HepG2 (cell line): ENCODE measurements at regions not wholly inside any gene's neighbourhood (a gene's known extent, or its start where the extent isn't known, plus 50 kb on each side); places are given as distances from the start of the nearest gene placed in this dataset.

Source experiments
- ATAC-seq: fragments of 200-7000 bp; cut with Tn5 transposase; 3 replicates; pipeline ENCODE4 v1.9.1; 2020; ENCODE audit warnings: mild to moderate bottlenecking, moderate library complexity
- BruUV-seq: library from RNA; stranded (reverse); fragments of 400-500 nt; replicated peaks from 2 replicates; lab custom pipeline; 2021; lab: Mats Ljungman, UMichigan
- CTCF ChIA-PET: fragments of 300-600 bp; formaldehyde crosslinking; extraction: SDS; loops from one replicate; lab custom pipeline; 2021; ENCODE audit warnings: low total read pairs, inconsistent platforms, low intra/inter-chr PET ratio; lab: Yijun Ruan, JAX
- POLR2A ChIA-PET: fragments of 350-600 bp; sonication (Branson Sonifier 250); formaldehyde crosslinking; loops from one replicate; lab custom pipeline; 2020; ENCODE audit warnings: antibody characterized with exemption, inconsistent platforms; lab: Yijun Ruan, JAX
- DNase-seq: peaks from one replicate; pipeline ENCODE4 v3.0.0-alpha.2; 2015; ENCODE audit warnings: low spot score
- FAIRE-seq: peaks from 3 replicates; lab custom pipeline; 2011; peaks lifted over from hg19 to GRCh38; lab: Jason Lieb, UNC
- H2AFZ ChIP-seq: one replicate; pipeline ENCODE4 v1.6.1; 2011; ENCODE audit warnings: low read length, inconsistent platforms
- H3K27ac ChIP-seq: fragments of 300-600 bp; 3 replicates; pipeline ENCODE4 v1.8.0; 2011; ENCODE audit warnings: mixed run types, mild to moderate bottlenecking, mixed read lengths, low read length, inconsistent platforms; ENCODE audit not compliant: insufficient read depth; ENCODE audit errors: extremely low read length
- H3K27me3 ChIP-seq, 2 experiments: fragments of 200-600 bp in 1 of 2; 2 replicates in 1 of 2; 3 replicates in 1 of 2; pipeline versions ENCODE4 v1.6.0 to v1.8.0; 2011; ENCODE audit warnings: low read length in 2 of 2, mild to moderate bottlenecking in 2 of 2, moderate library complexity in 2 of 2, inconsistent platforms in 1 of 2; ENCODE audit not compliant: insufficient read depth in 2 of 2, control insufficient read depth in 1 of 2
- H3K36me3 ChIP-seq, 2 experiments: fragments of 200-600 bp in 1 of 2; replicated peaks in 1 of 2; 2 replicates in 1 of 2; 3 replicates in 1 of 2; pipeline versions ENCODE4 v1.5.1 to v1.8.0; 2011; ENCODE audit warnings: low read length in 2 of 2, inconsistent platforms in 1 of 2; ENCODE audit not compliant: insufficient read depth in 2 of 2, control insufficient read depth in 1 of 2
- H3K4me1 ChIP-seq: 2 replicates; pipeline ENCODE4 v1.5.1; 2012; ENCODE audit warnings: low read length, inconsistent platforms; ENCODE audit not compliant: insufficient read depth
- H3K4me2 ChIP-seq: 2 replicates; pipeline ENCODE4 v1.6.0; 2011; ENCODE audit warnings: low read depth, low read length, inconsistent platforms
- H3K4me3 ChIP-seq, 3 experiments: fragments of 200-600 bp in 1 of 3; sonication (generic), shearing (Covaris generic) in 1 of 3; replicated peaks in 1 of 3; 2 replicates each; pipeline ENCODE4 v1.5.1; 2011 to 2016; ENCODE audit warnings: low read length in 3 of 3, inconsistent platforms in 2 of 3, low read depth in 2 of 3, mild to moderate bottlenecking in 2 of 3, control low read depth in 1 of 3, mixed read lengths in 1 of 3; ENCODE audit not compliant: insufficient read depth in 1 of 3
- H3K79me2 ChIP-seq: one replicate; pipeline ENCODE4 v1.6.1; 2011; ENCODE audit warnings: low read length, inconsistent platforms; ENCODE audit not compliant: insufficient read depth
- H3K9ac ChIP-seq: 2 replicates; pipeline ENCODE4 v1.6.0; 2011; ENCODE audit warnings: mild to moderate bottlenecking, low read depth, low read length, inconsistent platforms; ENCODE audit not compliant: insufficient read depth
- H3K9me3 ChIP-seq: 2 replicates; pipeline ENCODE4 v1.5.1; 2012; ENCODE audit warnings: mild to moderate bottlenecking, low read length
- H4K20me1 ChIP-seq: 2 replicates; pipeline ENCODE4 v1.6.0; 2011; ENCODE audit warnings: inconsistent platforms, mild to moderate bottlenecking, low read length, moderate library complexity; ENCODE audit not compliant: insufficient read depth
- MAFK ChIP-seq, 2 experiments: IDR thresholded peaks in 1 of 2; conservative IDR thresholded peaks in 1 of 2; 2 replicates each; pipeline ENCODE4 v1.6.1; 2011; ENCODE audit warnings: improper control_type of control experiment in 2 of 2, low read length in 2 of 2
- PPARG ChIP-seq: conservative IDR thresholded peaks from 2 replicates; pipeline ENCODE4 v1.6.1; 2016; ENCODE audit warnings: missing biosample characterization, missing genetic modification reagents
- RBFOX2 ChIP-seq: fragments of 200-400 bp; formaldehyde crosslinking; IDR thresholded peaks from 2 replicates; pipeline ENCODE4 v1.6.1; 2017; ENCODE audit warnings: low read depth, mild to moderate bottlenecking, low read length
- SMC3 ChIP-seq: IDR thresholded peaks from 2 replicates; pipeline ENCODE4 v1.6.1; 2011; ENCODE audit warnings: low read length, improper control_type of control experiment
- SOX6 ChIP-seq, 2 experiments: fragments of 450-650 bp in 1 of 2; sonication (generic) in 1 of 2; formaldehyde crosslinking in 1 of 2; IDR thresholded peaks; 2 replicates each; pipeline versions ENCODE4 v1.4.0 to v1.6.1; 2017 to 2020; ENCODE audit warnings: antibody characterized with exemption in 1 of 2, mild to moderate bottlenecking in 1 of 2, missing genetic modification reagents in 1 of 2
- TRIM24 ChIP-seq: sonication (generic); formaldehyde crosslinking; IDR thresholded peaks from 2 replicates; pipeline ENCODE4 v1.8.0; 2022; ENCODE audit warnings: mild to moderate bottlenecking, missing genetic modification reagents
- ZNF558 ChIP-seq: sonication (generic); formaldehyde crosslinking; IDR thresholded peaks from 2 replicates; pipeline ENCODE4 v1.9.0; 2022; ENCODE audit warnings: mild to moderate bottlenecking, missing genetic modification reagents, borderline replicate concordance
- WGBS: methylation state at CpG from one replicate; pipeline ENCODE4 v1.1.6; 2017; ENCODE audit warnings: low lambda C conversion rate; 5-methylcytosine and 5-hydroxymethylcytosine counted together
- in situ Hi-C: cut with HindIII; loops from 2 replicates; pipeline ENCODE4 v1.10.0; 2017; ENCODE audit warnings: low pct_unique_long_range_greater_than_20kb; ENCODE audit not compliant: extremely low pct_ligation_motif_present
- intact Hi-C: fragments of 100-400 bp; cut with micrococcal nuclease; formaldehyde crosslinking; loops from one replicate; pipeline ENCODE4 v1.10.0; 2022; ENCODE audit not compliant: unreplicated experiment
- TF ChIP-seq, protein P1 (sequence below): sonication (generic); formaldehyde crosslinking; IDR thresholded peaks from 2 replicates; pipeline ENCODE4 v1.5.1; 2020; ENCODE audit warnings: missing genetic modification reagents, mild to moderate bottlenecking, borderline replicate concordance

DNA sequence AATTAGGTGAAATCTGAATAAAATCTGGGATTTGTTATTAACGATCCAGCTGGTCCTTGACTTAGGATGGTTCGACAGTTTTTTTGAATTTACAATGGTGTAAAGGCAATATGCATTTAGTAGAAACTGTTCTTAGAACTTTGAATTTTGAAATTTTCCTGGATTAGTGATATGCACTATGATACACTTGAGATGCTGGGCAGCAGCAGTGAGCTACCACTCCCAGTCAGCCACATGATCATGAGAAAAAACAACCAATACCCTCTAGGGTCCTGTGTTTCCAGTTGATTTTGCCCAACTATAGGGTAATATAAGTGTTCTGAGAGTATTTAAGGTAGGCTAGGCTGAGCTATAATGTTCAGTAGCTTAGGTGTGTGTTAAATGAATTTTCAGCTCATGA lies 303.7 kb downstream of the GPAT3 start (continued):
- TF ChIP-seq, protein P1, sequence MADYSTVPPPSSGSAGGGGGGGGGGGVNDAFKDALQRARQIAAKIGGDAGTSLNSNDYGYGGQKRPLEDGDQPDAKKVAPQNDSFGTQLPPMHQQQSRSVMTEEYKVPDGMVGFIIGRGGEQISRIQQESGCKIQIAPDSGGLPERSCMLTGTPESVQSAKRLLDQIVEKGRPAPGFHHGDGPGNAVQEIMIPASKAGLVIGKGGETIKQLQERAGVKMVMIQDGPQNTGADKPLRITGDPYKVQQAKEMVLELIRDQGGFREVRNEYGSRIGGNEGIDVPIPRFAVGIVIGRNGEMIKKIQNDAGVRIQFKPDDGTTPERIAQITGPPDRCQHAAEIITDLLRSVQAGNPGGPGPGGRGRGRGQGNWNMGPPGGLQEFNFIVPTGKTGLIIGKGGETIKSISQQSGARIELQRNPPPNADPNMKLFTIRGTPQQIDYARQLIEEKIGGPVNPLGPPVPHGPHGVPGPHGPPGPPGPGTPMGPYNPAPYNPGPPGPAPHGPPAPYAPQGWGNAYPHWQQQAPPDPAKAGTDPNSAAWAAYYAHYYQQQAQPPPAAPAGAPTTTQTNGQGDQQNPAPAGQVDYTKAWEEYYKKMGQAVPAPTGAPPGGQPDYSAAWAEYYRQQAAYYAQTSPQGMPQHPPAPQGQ (CRISPR knock-in tag), result no peak

DNA sequence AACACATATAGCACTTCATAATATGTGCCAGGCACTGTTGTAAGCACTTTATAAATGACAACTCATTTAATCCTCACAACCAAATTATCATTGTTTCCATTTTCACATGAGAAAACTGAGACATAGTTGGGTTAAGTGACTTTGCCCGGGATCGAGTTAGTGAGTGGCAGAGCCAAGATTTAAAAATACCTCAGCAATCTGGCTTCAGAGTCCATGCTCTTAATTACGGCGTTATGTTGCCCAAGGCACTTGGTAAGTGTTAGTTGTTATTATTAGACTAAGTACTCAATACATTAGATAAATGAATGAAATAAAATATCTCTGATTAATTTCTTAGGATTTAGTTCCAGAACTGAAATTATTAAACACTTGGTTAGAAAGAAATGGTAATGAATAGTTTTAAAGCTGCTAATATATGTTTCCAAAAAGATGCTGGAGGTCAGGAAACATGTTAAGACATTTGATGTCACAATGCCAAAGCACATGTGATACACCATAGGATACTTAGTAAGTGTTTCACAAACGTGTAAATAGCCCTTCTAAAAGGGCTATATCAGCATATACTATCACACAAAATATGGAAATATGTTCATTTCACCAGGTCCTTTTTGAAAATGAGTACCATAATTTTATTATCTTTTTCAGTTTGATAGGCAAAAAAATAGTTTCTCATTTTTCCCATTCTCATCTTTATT lies 301.9 kb downstream of the GPAT3 start:
- no TSS peak for BruUV-seq
- Histone ChIP-seq H3K36me3 (no peaks in the 10 kb centered on the region), H4K20me1 (no peaks in the 10 kb centered on the region), H3K9ac (no peak overlapping the region), H2AFZ (no peak overlapping the region), H3K9me3 (no peaks in the 10 kb centered on the region), H3K27me3 (no peaks in the 10 kb centered on the region), H3K4me2 (no peak overlapping the region), H3K79me2 (no peaks in the 10 kb centered on the region), H3K4me3 (no peak overlapping the region), H3K27ac (no peak overlapping the region), H3K4me1 (no peaks in the 10 kb centered on the region)
- CTCF ChIA-PET, result no interaction called here
- intact Hi-C loops, result no loop called here
- in situ Hi-C loops, result no loop called here
- ATAC-seq (no peak), DNase-seq (no peak), FAIRE-seq (no peak)
- 50% methylated on average over 5 of the region's 5 CpGs for WGBS
- POLR2A ChIA-PET, result interaction anchor here (0.8 kb wide), 1 partner anchor 24 kb away, joined by 3 read pairs; no protein-coding TSS in a partner anchor
- TF ChIP-seq SMC3 (no peak), MAFK (conservative IDR thresholded peaks at IDR 0.05 in 1 of 2, IDR thresholded peaks at IDR 0.05 in 1 of 2; ENCODE audit: low read length in 2 of 2) (0 out of 4 replicates have a peak, but pooled peaks of 1 of the 2 experiments have one; percentile 15), RBFOX2 (no peak), ZNF558 (CRISPR knock-in tag) (no peak), TRIM24 (no peak), PPARG (CRISPR knock-in tag) (no peak), SOX6 (IDR thresholded peaks at IDR 0.05) (no peak), SOX6 (CRISPR knock-in tag; IDR thresholded peaks at IDR 0.05) (no peak)
